SK-N-SH (cell line): ENCODE measurements at regions not wholly inside any gene's neighbourhood (a gene's known extent, or its start where the extent isn't known, plus 50 kb on each side); places are given as distances from the start of the nearest gene placed in this dataset.

Experiments
- CTCF ChIA-PET: fragments of 300-600, 350-600 bp; formaldehyde crosslinking; extraction: SDS; loops from one replicate; lab custom pipeline; 2021; lab: Yijun Ruan, JAX
- POLR2A ChIA-PET: fragments of 350-600 bp; sonication (Branson Sonifier 250); formaldehyde crosslinking; extraction: SDS; loops from one replicate; lab custom pipeline; 2020; ENCODE audit warnings: antibody characterized with exemption, inconsistent platforms; lab: Yijun Ruan, JAX
- DNase-seq: peaks from one replicate; pipeline ENCODE4 v3.0.0; 2012
- H2AFZ ChIP-seq: fragments of 200-600 bp; sonication (generic); 2 replicates; pipeline ENCODE4 v1.8.1; 2016; ENCODE audit warnings: antibody characterized with exemption, mild to moderate bottlenecking, low read depth
- H3F3A ChIP-seq: fragments of 200-600 bp; sonication (generic); replicated peaks from 2 replicates; pipeline ENCODE3; 2016; ENCODE audit warnings: antibody characterized with exemption, mild to moderate bottlenecking; ENCODE audit not compliant: insufficient read depth
- H3K27ac ChIP-seq, 2 experiments: fragments of 200-500 bp in 1 of 2; fragments of 200-600 bp in 1 of 2; sonication (Bioruptor generic) in 1 of 2; sonication (generic), shearing (Covaris generic) in 1 of 2; 2 replicates each; pipeline versions ENCODE4 v1.5.1 to v1.6.1; 2014 to 2016; ENCODE audit warnings: low read depth in 2 of 2, inconsistent platforms in 1 of 2, low read length in 1 of 2, mild to moderate bottlenecking in 1 of 2, mixed read lengths in 1 of 2
- H3K27me3 ChIP-seq: fragments of 200-600 bp; sonication (generic), shearing (Covaris generic); 2 replicates; pipeline ENCODE4 v1.6.1; 2016; ENCODE audit warnings: mixed run types; ENCODE audit not compliant: insufficient read depth
- H3K36me3 ChIP-seq, 2 experiments: fragments of 200-500 bp in 1 of 2; fragments of 200-600 bp in 1 of 2; sonication (Bioruptor generic) in 1 of 2; sonication (generic) in 1 of 2; replicated peaks in 1 of 2; 2 replicates each; pipeline versions ENCODE3 to v1.5.1; 2014 to 2016; ENCODE audit warnings: low read length in 1 of 2, mild to moderate bottlenecking in 1 of 2; ENCODE audit not compliant: insufficient read depth in 2 of 2, control insufficient read depth in 1 of 2
- H3K4me1 ChIP-seq, 2 experiments: fragments of 200-500 bp in 1 of 2; fragments of 200-600 bp in 1 of 2; sonication (Bioruptor generic) in 1 of 2; sonication (generic), shearing (Covaris generic) in 1 of 2; 2 replicates each; pipeline versions ENCODE4 v1.5.1 to v1.6.1; 2014 to 2016; ENCODE audit warnings: low read depth in 1 of 2, low read length in 1 of 2, mixed run types in 1 of 2; ENCODE audit not compliant: insufficient read depth in 2 of 2, control insufficient read depth in 1 of 2
- H3K4me2 ChIP-seq: fragments of 200-600 bp; sonication (generic), shearing (Covaris generic); 2 replicates; pipeline ENCODE4 v1.6.1; 2017; ENCODE audit warnings: mixed run types
- H3K4me3 ChIP-seq, 2 experiments: fragments of 200-500 bp in 1 of 2; fragments of 200-600 bp in 1 of 2; sonication (Bioruptor generic) in 1 of 2; sonication (generic), shearing (Covaris generic) in 1 of 2; 2 replicates each; pipeline versions ENCODE4 v1.5.1 to v1.8.1; 2014 to 2016; ENCODE audit warnings: low read depth in 2 of 2, inconsistent platforms in 1 of 2, low read length in 1 of 2, mild to moderate bottlenecking in 1 of 2, mixed read lengths in 1 of 2, moderate library complexity in 1 of 2
- H3K79me2 ChIP-seq: fragments of 200-600 bp; sonication (generic); 2 replicates; pipeline ENCODE4 v1.8.1; 2017; ENCODE audit warnings: mild to moderate bottlenecking; ENCODE audit not compliant: insufficient read depth
- H3K9ac ChIP-seq: fragments of 200-600 bp; sonication (generic); 2 replicates; pipeline ENCODE4 v1.6.1; 2017; ENCODE audit warnings: mixed run types
- H3K9me2 ChIP-seq: fragments of 200-600 bp; sonication (generic); 2 replicates; pipeline ENCODE4 v1.6.1; 2017; ENCODE audit warnings: mixed run types
- H3K9me3 ChIP-seq: fragments of 200-600 bp; sonication (generic); 2 replicates; pipeline ENCODE4 v1.6.1; 2017; ENCODE audit warnings: mixed run types, mild to moderate bottlenecking, moderate library complexity
- H4K20me1 ChIP-seq: fragments of 200-600 bp; sonication (generic); 2 replicates; pipeline ENCODE4 v1.6.1; 2017; ENCODE audit warnings: mild to moderate bottlenecking, mixed run types; ENCODE audit not compliant: insufficient read depth
- ELF1 ChIP-seq: IDR thresholded peaks from 2 replicates; pipeline ENCODE4 v1.4.0; 2012
- EZH2phosphoT487 ChIP-seq: fragments of 200-600 bp; sonication (generic); IDR thresholded peaks from 2 replicates; pipeline ENCODE4 v1.6.1; 2017; ENCODE audit warnings: low read depth, mixed run types, mild to moderate bottlenecking, antibody characterized with exemption, moderate library complexity, borderline replicate concordance
- FOSL2 ChIP-seq: IDR thresholded peaks from 2 replicates; pipeline ENCODE4 v1.4.0; 2012; ENCODE audit warnings: low read depth, mild to moderate bottlenecking, moderate library complexity, borderline replicate concordance
- FOXJ3 ChIP-seq: sonication (generic); formaldehyde crosslinking; IDR thresholded peaks from 2 replicates; pipeline ENCODE4 v1.5.1; 2020; ENCODE audit warnings: mild to moderate bottlenecking, missing genetic modification reagents
- GABPA ChIP-seq: IDR thresholded peaks from 2 replicates; pipeline ENCODE4 v1.4.0; 2012; ENCODE audit warnings: low read depth, mild to moderate bottlenecking
- IRF3 ChIP-seq: fragments of 150-350 bp; IDR thresholded peaks from 2 replicates; pipeline ENCODE4 v1.6.1; 2016; ENCODE audit warnings: mild to moderate bottlenecking, low read depth, low read length
- MXI1 ChIP-seq: IDR thresholded peaks from 2 replicates; pipeline ENCODE4 v1.6.1; 2012; ENCODE audit warnings: mild to moderate bottlenecking, low read depth, low read length, improper control_type of control experiment
- RFX5 ChIP-seq: IDR thresholded peaks from 2 replicates; pipeline ENCODE4 v1.6.1; 2012; ENCODE audit warnings: mild to moderate bottlenecking, improper control_type of control experiment, low read length
- TAF1 ChIP-seq: IDR thresholded peaks from 2 replicates; pipeline ENCODE4 v1.6.1; 2012; ENCODE audit warnings: low read depth, mild to moderate bottlenecking, low read length, moderate library complexity, borderline replicate concordance
- USF1 ChIP-seq: IDR thresholded peaks from 2 replicates; pipeline ENCODE4 v1.4.0; 2012; ENCODE audit warnings: low read depth, borderline replicate concordance
- ZBTB33 ChIP-seq: IDR thresholded peaks from 2 replicates; pipeline ENCODE4 v1.4.0; 2012; ENCODE audit warnings: low read depth, borderline replicate concordance
- WGBS: methylation state at CpG from one replicate; pipeline ENCODE4 v1.1.6; 2017; ENCODE audit warnings: low lambda C conversion rate; 5-methylcytosine and 5-hydroxymethylcytosine counted together
- TF ChIP-seq, protein P1 (sequence below): fragments of 150-350 bp; IDR thresholded peaks from 2 replicates; pipeline ENCODE4 v1.6.1; 2017; ENCODE audit warnings: antibody characterized with exemption, low read length, low read depth, borderline replicate concordance
- TF ChIP-seq, protein P2 (sequence below): IDR thresholded peaks from 2 replicates; pipeline ENCODE4; 2012

- TF ChIP-seq, protein P1, sequence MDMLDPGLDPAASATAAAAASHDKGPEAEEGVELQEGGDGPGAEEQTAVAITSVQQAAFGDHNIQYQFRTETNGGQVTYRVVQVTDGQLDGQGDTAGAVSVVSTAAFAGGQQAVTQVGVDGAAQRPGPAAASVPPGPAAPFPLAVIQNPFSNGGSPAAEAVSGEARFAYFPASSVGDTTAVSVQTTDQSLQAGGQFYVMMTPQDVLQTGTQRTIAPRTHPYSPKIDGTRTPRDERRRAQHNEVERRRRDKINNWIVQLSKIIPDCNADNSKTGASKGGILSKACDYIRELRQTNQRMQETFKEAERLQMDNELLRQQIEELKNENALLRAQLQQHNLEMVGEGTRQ, result no peak
- TF ChIP-seq, protein P2, sequence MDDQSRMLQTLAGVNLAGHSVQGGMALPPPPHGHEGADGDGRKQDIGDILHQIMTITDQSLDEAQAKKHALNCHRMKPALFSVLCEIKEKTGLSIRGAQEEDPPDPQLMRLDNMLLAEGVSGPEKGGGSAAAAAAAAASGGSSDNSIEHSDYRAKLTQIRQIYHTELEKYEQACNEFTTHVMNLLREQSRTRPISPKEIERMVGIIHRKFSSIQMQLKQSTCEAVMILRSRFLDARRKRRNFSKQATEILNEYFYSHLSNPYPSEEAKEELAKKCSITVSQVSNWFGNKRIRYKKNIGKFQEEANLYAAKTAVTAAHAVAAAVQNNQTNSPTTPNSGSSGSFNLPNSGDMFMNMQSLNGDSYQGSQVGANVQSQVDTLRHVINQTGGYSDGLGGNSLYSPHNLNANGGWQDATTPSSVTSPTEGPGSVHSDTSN, result no peak
- no peak for TF ChIP-seq FOXJ3 (CRISPR knock-in tag)
- no peak for TF ChIP-seq RFX5
- no peak for TF ChIP-seq MXI1
- TF ChIP-seq USF1, result no peak
- no peak for TF ChIP-seq FOSL2
- no peak for TF ChIP-seq TAF1
- TF ChIP-seq ELF1, result no peak
- TF ChIP-seq ZBTB33, result no peak
- no peak for TF ChIP-seq EZH2phosphoT487
- TF ChIP-seq GABPA, result no peak
Observed at GRCh38 chr10:65172249-65172648, 1651.0 kb downstream of the REEP3 start (continued).

DNA sequence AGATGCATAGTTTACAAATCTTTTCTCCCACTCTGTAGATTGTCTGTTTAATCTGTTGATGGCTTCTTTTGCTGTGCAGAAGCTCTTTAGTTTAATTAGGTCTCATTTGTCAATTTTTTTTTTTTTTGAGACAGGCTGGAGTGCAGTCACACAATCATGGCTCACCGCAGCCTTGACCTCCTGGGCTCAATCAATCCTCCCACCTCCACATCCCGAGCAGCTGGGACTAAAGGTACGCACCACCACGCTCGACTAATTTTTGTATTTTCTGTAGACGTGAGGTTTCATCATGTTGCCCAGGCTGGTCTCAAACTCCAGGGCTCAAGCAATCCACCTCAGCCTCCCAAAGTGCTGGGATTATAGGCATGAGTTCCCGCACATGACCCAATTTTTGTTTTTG lies 1655.8 kb downstream of the REEP3 start:
- CTCF ChIA-PET, result no interaction called here
- no peak for TF ChIP-seq TAF1
- TF ChIP-seq, protein P2, result no peak
- TF ChIP-seq IRF3, result no peak
- TF ChIP-seq, all 33 proteins: peak for 0

More for the DNA sequence above, 1655.8 kb downstream of the REEP3 start:
- Histone ChIP-seq H3K79me2 (no peaks in the 10 kb centered on the region), H3K4me1 (no peaks in the 10 kb centered on the region), H3F3A (no peaks in the 10 kb centered on the region), H3K27me3 (no peaks in the 10 kb centered on the region), H3K4me3 (no peak overlapping the region), H3K9me2 (no peaks in the 10 kb centered on the region), H3K9me3 (no peaks in the 10 kb centered on the region), H2AFZ (no peak overlapping the region), H3K4me2 (no peak overlapping the region), H3K36me3 (no peaks in the 10 kb centered on the region), H3K9ac (no peak overlapping the region), H4K20me1 (no peaks in the 10 kb centered on the region), H3K27ac (no peak overlapping the region)
- 70% methylated on average over 7 of the region's 7 CpGs for WGBS
- POLR2A ChIA-PET, result no interaction called here
- DNase-seq, result no peak
